Urothelium cell line (cell line): ENCODE measurements at regions not wholly inside any gene's neighbourhood (a gene's known extent, or its start where the extent isn't known, plus 50 kb on each side); places are given as distances from the start of the nearest gene placed in this dataset.

Source experiments
- DNase-seq: peaks from one replicate; pipeline ENCODE4 v3.0.0; 2011; ENCODE audit warnings: low spot score, mixed read lengths
- FAIRE-seq: peaks from 2 replicates; lab custom pipeline; 2011; peaks lifted over from hg19 to GRCh38; lab: Jason Lieb, UNC

- peak; percentile 61 for FAIRE-seq
- peak; percentile 66 for DNase-seq
Observed at GRCh38 chr16:55257966-55258613, 65.9 kb upstream of the IRX6 start.

DNA sequence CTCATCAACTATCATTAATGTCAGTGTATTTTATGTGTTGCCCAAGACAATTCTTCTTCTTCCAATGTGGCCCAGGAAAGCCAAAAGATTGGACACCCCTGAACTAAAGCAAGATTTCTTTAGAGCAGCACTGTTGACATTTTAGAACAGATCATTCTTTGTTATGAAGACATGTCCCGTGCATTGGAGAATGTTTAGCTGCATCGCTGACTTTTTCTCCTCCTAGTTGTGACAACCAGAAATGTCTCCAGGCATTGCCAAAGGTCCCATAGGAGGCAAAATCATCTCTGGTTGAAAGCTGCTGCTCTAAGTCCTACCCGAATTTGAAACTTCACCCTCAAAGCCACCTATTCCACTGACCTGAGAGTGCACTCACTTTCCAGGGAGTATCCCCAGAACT, 62.7 kb upstream of the IRX6 start:
- FAIRE-seq (no peak), DNase-seq (no peak)

GRCh38 chr16:55263271-55264250, 60.4 kb upstream of the IRX6 start:
- no peak for DNase-seq
- FAIRE-seq: no peak

GRCh38 chr16:55264949-55265348, 59.1 kb upstream of the IRX6 start:
- FAIRE-seq: peak; percentile 27

GRCh38 chr16:55265926-55266325, 58.1 kb upstream of the IRX6 start:
- FAIRE-seq (no peak), DNase-seq (no peak)

More at GRCh38 chr16:55264949-55265348, 59.1 kb upstream of the IRX6 start:
- DNase-seq: no peak

DNA sequence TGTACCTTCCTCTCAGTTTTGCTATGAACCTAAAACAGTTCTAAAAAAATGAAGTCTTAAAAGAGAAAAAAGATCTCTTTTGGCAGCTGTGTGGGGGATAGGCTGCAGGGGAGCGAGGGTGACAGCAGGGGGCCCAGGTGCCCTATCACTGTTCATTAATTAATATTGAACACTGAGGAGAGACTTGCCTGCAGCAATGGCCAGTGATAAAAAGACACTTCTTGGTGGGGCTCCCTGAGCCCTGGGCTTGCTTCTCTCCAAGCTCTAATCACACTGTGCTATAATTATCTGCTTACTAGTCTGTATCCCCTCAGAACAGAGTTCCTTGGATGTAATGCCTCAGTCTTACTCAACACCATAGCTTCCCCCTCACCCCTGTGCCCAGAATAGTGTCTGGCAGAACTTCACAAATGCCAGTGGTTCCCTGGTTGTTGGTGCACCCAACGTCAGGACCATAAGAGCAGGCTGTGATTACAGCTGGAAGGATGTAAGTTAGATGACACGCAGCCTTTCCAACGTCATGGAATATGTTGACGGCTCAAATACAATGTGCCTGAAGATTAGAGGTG, 52.0 kb upstream of the IRX6 start:
- DNase-seq (no peak), FAIRE-seq (no peak)

- FAIRE-seq: no peak
- no peak for DNase-seq
Observed at GRCh38 chr16:55272744-55273143, 51.3 kb upstream of the IRX6 start.

GRCh38 chr16:55273356-55273755, 50.6 kb upstream of the IRX6 start:
- FAIRE-seq (no peak), DNase-seq (no peak)

- FAIRE-seq: no peak
- DNase-seq: no peak
Observed at GRCh38 chr16:55273959-55274358, 50.0 kb upstream of the IRX6 start.
